HEK293 (cell line): ENCODE measurements at regions not wholly inside any gene's neighbourhood (a gene's known extent, or its start where the extent isn't known, plus 50 kb on each side); places are given as distances from the start of the nearest gene placed in this dataset.

Experiments used
- BCL11B ChIP-seq: fragments of 450-650 bp; formaldehyde crosslinking; IDR thresholded peaks from 2 replicates; pipeline ENCODE4 v1.5.1; 2016; ENCODE audit warnings: low read depth, missing biosample characterization, missing genetic modification characterization
- GFI1B ChIP-seq: fragments of 450-650 bp; formaldehyde crosslinking; IDR thresholded peaks from 2 replicates; pipeline ENCODE4 v1.5.1; 2016; ENCODE audit warnings: missing biosample characterization, missing genetic modification characterization
- GLIS1 ChIP-seq: fragments of 450-650 bp; formaldehyde crosslinking; IDR thresholded peaks from 2 replicates; pipeline ENCODE4 v1.5.1; 2016; ENCODE audit warnings: missing biosample characterization, missing genetic modification characterization
- TRIM28 ChIP-seq: IDR thresholded peaks from 2 replicates; pipeline ENCODE4 v1.6.1; 2011; ENCODE audit warnings: low read length, control low read depth, borderline replicate concordance
- ZBTB17 ChIP-seq: fragments of 450-650 bp; formaldehyde crosslinking; IDR thresholded peaks from 2 replicates; pipeline ENCODE4 v1.5.1; 2016; ENCODE audit warnings: missing biosample characterization, missing genetic modification characterization
- ZNF169 ChIP-seq: fragments of 450-650 bp; formaldehyde crosslinking; IDR thresholded peaks from 2 replicates; pipeline ENCODE4 v1.5.1; 2016; ENCODE audit warnings: missing biosample characterization, missing genetic modification characterization
- ZNF184 ChIP-seq: fragments of 450-650 bp; IDR thresholded peaks from 2 replicates; pipeline ENCODE4 v1.5.1; 2018; ENCODE audit warnings: missing biosample characterization, mild to moderate bottlenecking, missing genetic modification characterization
- ZNF398 ChIP-seq: fragments of 450-650 bp; formaldehyde crosslinking; IDR thresholded peaks from 2 replicates; pipeline ENCODE4 v1.5.1; 2017; ENCODE audit warnings: missing biosample characterization, missing genetic modification characterization
- ZNF510 ChIP-seq: fragments of 450-650 bp; formaldehyde crosslinking; IDR thresholded peaks from 2 replicates; pipeline ENCODE4 v1.5.1; 2018; ENCODE audit warnings: mild to moderate bottlenecking, missing genetic modification characterization, missing biosample characterization; ENCODE audit not compliant: insufficient replicate concordance
- ZNF513 ChIP-seq: fragments of 450-650 bp; IDR thresholded peaks from 2 replicates; pipeline ENCODE4 v1.5.1; 2018; ENCODE audit warnings: missing biosample characterization, missing genetic modification characterization
- ZNF521 ChIP-seq: fragments of 450-650 bp; formaldehyde crosslinking; IDR thresholded peaks from 2 replicates; pipeline ENCODE4 v1.5.1; 2017; ENCODE audit warnings: missing biosample characterization, mild to moderate bottlenecking, missing genetic modification characterization
- ZNF664 ChIP-seq: fragments of 450-650 bp; formaldehyde crosslinking; IDR thresholded peaks from 2 replicates; pipeline ENCODE4 v1.5.1; 2016; ENCODE audit warnings: missing biosample characterization, missing genetic modification characterization
- ZNF692 ChIP-seq: fragments of 450-650 bp; formaldehyde crosslinking; IDR thresholded peaks from 2 replicates; pipeline ENCODE4 v1.5.1; 2016; ENCODE audit warnings: missing biosample characterization, missing genetic modification characterization
- ZNF701 ChIP-seq: fragments of 450-650 bp; formaldehyde crosslinking; IDR thresholded peaks from 2 replicates; pipeline ENCODE4 v1.5.1; 2016; ENCODE audit warnings: missing biosample characterization, missing genetic modification characterization
- ZXDB ChIP-seq: fragments of 450-650 bp; formaldehyde crosslinking; IDR thresholded peaks from 2 replicates; pipeline ENCODE4 v1.5.1; 2016; ENCODE audit warnings: missing biosample characterization, missing genetic modification characterization
- TF ChIP-seq, protein P1 (sequence below): fragments of 450-650 bp; IDR thresholded peaks from 2 replicates; pipeline ENCODE4 v1.5.1; 2018; ENCODE audit warnings: missing biosample characterization, mild to moderate bottlenecking, missing genetic modification characterization
- TF ChIP-seq, protein P2 (sequence below): fragments of 450-650 bp; formaldehyde crosslinking; IDR thresholded peaks from 2 replicates; pipeline ENCODE4 v1.5.1; 2016; ENCODE audit warnings: missing biosample characterization, missing genetic modification characterization
- TF ChIP-seq, protein P3 (sequence below): fragments of 450-650 bp; formaldehyde crosslinking; IDR thresholded peaks from 2 replicates; pipeline ENCODE4 v1.5.1; 2016; ENCODE audit warnings: missing biosample characterization, missing genetic modification characterization
- TF ChIP-seq, protein P4 (sequence below): fragments of 450-650 bp; formaldehyde crosslinking; IDR thresholded peaks from 2 replicates; pipeline ENCODE4 v1.5.1; 2016; ENCODE audit warnings: missing biosample characterization, missing genetic modification characterization
- TF ChIP-seq, protein P5 (sequence below): fragments of 450-650 bp; formaldehyde crosslinking; IDR thresholded peaks from 2 replicates; pipeline ENCODE4 v1.5.1; 2016; ENCODE audit warnings: missing biosample characterization, missing genetic modification characterization, borderline replicate concordance

DNA sequence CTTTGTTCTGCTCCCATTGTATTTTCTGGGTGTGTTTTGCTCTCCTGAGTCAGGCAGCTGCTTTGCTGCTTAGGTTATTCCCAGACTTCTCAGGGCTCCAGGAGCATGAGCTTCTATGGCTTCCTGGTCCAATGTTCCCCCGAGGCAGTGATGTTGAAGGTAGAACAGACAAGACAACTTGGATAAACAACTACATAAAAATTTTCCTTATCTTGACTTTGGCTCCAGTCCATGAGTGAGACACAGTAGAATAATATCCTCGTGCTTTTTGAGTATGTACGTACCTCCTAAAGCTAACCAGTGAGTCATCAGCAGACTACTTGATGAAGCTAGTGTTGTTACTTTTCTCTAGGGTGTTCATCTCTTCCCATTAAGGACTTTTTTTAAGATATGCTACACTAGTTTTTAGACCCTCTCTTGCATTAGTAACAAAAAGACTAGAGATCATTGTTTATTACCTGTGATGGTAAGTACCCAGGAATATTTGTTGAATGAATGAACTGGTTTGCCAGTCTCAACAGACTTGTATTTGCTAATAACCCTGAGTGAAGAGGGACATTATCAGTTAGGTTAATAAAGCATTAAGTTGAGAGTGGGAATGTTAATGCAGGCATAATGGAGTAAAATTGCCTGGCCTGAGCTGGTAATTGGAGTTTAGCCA is 131.9 kb downstream of the FHIP1A start (continued):
- TF ChIP-seq, protein P1, sequence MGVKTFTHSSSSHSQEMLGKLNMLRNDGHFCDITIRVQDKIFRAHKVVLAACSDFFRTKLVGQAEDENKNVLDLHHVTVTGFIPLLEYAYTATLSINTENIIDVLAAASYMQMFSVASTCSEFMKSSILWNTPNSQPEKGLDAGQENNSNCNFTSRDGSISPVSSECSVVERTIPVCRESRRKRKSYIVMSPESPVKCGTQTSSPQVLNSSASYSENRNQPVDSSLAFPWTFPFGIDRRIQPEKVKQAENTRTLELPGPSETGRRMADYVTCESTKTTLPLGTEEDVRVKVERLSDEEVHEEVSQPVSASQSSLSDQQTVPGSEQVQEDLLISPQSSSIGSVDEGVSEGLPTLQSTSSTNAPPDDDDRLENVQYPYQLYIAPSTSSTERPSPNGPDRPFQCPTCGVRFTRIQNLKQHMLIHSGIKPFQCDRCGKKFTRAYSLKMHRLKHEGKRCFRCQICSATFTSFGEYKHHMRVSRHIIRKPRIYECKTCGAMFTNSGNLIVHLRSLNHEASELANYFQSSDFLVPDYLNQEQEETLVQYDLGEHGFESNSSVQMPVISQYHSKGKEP (tag by site-specific recombination), result 0 out of 2 replicates have a peak, but pooled peaks have one; percentile 60
- no peak for TF ChIP-seq ZNF701 (tag by site-specific recombination)
- no peak for TF ChIP-seq ZNF521 (tag by site-specific recombination)
- no peak for TF ChIP-seq ZNF184 (tag by site-specific recombination)
- TF ChIP-seq, protein P2, sequence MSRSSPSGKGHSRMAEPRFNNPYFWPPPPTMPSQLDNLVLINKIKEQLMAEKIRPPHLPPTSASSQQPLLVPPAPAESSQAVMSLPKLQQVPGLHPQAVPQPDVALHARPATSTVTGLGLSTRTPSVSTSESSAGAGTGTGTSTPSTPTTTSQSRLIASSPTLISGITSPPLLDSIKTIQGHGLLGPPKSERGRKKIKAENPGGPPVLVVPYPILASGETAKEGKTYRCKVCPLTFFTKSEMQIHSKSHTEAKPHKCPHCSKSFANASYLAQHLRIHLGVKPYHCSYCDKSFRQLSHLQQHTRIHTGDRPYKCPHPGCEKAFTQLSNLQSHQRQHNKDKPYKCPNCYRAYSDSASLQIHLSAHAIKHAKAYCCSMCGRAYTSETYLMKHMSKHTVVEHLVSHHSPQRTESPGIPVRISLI, result no peak
- TF ChIP-seq, protein P3, sequence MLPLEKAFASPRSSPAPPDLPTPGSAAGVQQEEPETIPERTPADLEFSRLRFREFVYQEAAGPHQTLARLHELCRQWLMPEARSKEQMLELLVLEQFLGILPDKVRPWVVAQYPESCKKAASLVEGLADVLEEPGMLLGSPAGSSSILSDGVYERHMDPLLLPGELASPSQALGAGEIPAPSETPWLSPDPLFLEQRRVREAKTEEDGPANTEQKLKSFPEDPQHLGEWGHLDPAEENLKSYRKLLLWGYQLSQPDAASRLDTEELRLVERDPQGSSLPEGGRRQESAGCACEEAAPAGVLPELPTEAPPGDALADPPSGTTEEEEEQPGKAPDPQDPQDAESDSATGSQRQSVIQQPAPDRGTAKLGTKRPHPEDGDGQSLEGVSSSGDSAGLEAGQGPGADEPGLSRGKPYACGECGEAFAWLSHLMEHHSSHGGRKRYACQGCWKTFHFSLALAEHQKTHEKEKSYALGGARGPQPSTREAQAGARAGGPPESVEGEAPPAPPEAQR (tag by site-specific recombination), result no peak
- no peak for TF ChIP-seq ZNF664 (tag by site-specific recombination)
- no peak for TF ChIP-seq ZNF692
- TF ChIP-seq GFI1B, result no peak
- TF ChIP-seq ZXDB (tag by site-specific recombination), result peak; percentile 54
- no peak; the same call in 1 of the 2 replicates for TF ChIP-seq ZNF398 (tag by site-specific recombination)
- TF ChIP-seq ZNF169 (tag by site-specific recombination), result no peak
- no peak for TF ChIP-seq ZNF510
- TF ChIP-seq, protein P4, sequence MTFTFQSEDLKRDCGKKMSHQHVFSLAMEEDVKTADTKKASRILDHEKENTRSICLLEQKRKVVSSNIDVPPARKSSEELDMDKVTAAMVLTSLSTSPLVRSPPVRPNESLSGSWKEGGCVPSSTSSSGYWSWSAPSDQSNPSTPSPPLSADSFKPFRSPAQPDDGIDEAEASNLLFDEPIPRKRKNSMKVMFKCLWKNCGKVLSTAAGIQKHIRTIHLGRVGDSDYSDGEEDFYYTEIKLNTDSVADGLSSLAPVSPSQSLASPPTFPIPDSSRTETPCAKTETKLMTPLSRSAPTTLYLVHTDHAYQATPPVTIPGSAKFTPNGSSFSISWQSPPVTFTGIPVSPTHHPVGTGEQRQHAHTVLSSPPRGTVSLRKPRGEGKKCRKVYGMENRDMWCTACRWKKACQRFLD (tag by site-specific recombination), result no peak
- TF ChIP-seq GLIS1 (tag by site-specific recombination), result 0 out of 2 replicates have a peak, but pooled peaks have one; percentile 28
- peak; percentile 38; the same call in 1 of the 2 replicates for TF ChIP-seq ZNF513 (tag by site-specific recombination)
- TF ChIP-seq, protein P5, sequence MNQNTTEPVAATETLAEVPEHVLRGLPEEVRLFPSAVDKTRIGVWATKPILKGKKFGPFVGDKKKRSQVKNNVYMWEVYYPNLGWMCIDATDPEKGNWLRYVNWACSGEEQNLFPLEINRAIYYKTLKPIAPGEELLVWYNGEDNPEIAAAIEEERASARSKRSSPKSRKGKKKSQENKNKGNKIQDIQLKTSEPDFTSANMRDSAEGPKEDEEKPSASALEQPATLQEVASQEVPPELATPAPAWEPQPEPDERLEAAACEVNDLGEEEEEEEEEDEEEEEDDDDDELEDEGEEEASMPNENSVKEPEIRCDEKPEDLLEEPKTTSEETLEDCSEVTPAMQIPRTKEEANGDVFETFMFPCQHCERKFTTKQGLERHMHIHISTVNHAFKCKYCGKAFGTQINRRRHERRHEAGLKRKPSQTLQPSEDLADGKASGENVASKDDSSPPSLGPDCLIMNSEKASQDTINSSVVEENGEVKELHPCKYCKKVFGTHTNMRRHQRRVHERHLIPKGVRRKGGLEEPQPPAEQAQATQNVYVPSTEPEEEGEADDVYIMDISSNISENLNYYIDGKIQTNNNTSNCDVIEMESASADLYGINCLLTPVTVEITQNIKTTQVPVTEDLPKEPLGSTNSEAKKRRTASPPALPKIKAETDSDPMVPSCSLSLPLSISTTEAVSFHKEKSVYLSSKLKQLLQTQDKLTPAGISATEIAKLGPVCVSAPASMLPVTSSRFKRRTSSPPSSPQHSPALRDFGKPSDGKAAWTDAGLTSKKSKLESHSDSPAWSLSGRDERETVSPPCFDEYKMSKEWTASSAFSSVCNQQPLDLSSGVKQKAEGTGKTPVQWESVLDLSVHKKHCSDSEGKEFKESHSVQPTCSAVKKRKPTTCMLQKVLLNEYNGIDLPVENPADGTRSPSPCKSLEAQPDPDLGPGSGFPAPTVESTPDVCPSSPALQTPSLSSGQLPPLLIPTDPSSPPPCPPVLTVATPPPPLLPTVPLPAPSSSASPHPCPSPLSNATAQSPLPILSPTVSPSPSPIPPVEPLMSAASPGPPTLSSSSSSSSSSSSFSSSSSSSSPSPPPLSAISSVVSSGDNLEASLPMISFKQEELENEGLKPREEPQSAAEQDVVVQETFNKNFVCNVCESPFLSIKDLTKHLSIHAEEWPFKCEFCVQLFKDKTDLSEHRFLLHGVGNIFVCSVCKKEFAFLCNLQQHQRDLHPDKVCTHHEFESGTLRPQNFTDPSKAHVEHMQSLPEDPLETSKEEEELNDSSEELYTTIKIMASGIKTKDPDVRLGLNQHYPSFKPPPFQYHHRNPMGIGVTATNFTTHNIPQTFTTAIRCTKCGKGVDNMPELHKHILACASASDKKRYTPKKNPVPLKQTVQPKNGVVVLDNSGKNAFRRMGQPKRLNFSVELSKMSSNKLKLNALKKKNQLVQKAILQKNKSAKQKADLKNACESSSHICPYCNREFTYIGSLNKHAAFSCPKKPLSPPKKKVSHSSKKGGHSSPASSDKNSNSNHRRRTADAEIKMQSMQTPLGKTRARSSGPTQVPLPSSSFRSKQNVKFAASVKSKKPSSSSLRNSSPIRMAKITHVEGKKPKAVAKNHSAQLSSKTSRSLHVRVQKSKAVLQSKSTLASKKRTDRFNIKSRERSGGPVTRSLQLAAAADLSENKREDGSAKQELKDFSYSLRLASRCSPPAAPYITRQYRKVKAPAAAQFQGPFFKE (tag by site-specific recombination), result no peak
- TF ChIP-seq ZBTB17 (tag by site-specific recombination), result peak; percentile 64; the same call in 1 of the 2 replicates
- no peak for TF ChIP-seq TRIM28
- TF ChIP-seq BCL11B, result no peak
